ENCODE measurements at regions not wholly inside any gene's neighbourhood (a gene's known extent, or its start where the extent isn't known, plus 50 kb on each side); places are given as distances from the start of the nearest gene placed in this dataset.
"Not testable (repeated sequence)": the region's sequence is repeated elsewhere in the genome, so short reads cannot be mapped to it uniquely, and the experiment has no call there.

GRCh38 chr10:117796130-117796745 is 250.5 kb downstream of the RAB11FIP2 start:
- no peak overlapping the region for H3K4me3 ChIP-seq (replicated peaks in 1 of 2; ENCODE audit: low read depth in 2 of 2, low read length in 2 of 2)
- DNase-seq (ENCODE audit: low read depth in 2 of 2), result no peak
- TF ChIP-seq CTCF (IDR thresholded peaks at IDR 0.05; ENCODE audit: low read depth, low read length), result no peak

- DNase-seq (ENCODE audit: low read depth in 2 of 2), result no peak
- no peak for TF ChIP-seq CTCF (IDR thresholded peaks at IDR 0.05; ENCODE audit: low read depth, low read length)
- no peak overlapping the region for H3K4me3 ChIP-seq (replicated peaks in 1 of 2; ENCODE audit: low read depth in 2 of 2, low read length in 2 of 2)
Measured at GRCh38 chr10:117797296-117797695, 249.4 kb downstream of the RAB11FIP2 start.

- no peak overlapping the region for H3K4me3 ChIP-seq (replicated peaks in 1 of 2; ENCODE audit: low read depth in 2 of 2, low read length in 2 of 2)
- no peak for DNase-seq (ENCODE audit: low read depth in 2 of 2)
- no peak for TF ChIP-seq CTCF (IDR thresholded peaks at IDR 0.05; ENCODE audit: low read depth, low read length)
Measured at GRCh38 chr10:117801691-117802090, 245.1 kb downstream of the RAB11FIP2 start.

- no peak for DNase-seq (ENCODE audit: low read depth in 2 of 2)
- TF ChIP-seq CTCF (IDR thresholded peaks at IDR 0.05; ENCODE audit: low read depth, low read length), result no peak
Measured at GRCh38 chr10:117804470-117805011, 242.2 kb downstream of the RAB11FIP2 start.

GRCh38 chr10:117805139-117805538 is 241.6 kb downstream of the RAB11FIP2 start:
- TF ChIP-seq CTCF (IDR thresholded peaks at IDR 0.05; ENCODE audit: low read depth, low read length), result no peak
- no peak overlapping the region for H3K4me3 ChIP-seq (replicated peaks in 1 of 2; ENCODE audit: low read depth in 2 of 2, low read length in 2 of 2)
- DNase-seq (ENCODE audit: low read depth in 2 of 2), result no peak

More at GRCh38 chr10:117804470-117805011, 242.2 kb downstream of the RAB11FIP2 start:
- H3K4me3 ChIP-seq (replicated peaks in 1 of 2; ENCODE audit: low read depth in 2 of 2, low read length in 2 of 2), result no peak overlapping the region

GRCh38 chr10:117807441-117807840 is 239.3 kb downstream of the RAB11FIP2 start:
- TF ChIP-seq CTCF (IDR thresholded peaks at IDR 0.05; ENCODE audit: low read depth, low read length), result no peak
- no peak for DNase-seq (ENCODE audit: low read depth in 2 of 2)
- H3K4me3 ChIP-seq (replicated peaks in 1 of 2; ENCODE audit: low read depth in 2 of 2, low read length in 2 of 2), result no peak overlapping the region

- DNase-seq (ENCODE audit: low read depth in 2 of 2); H3K4me3 ChIP-seq (replicated peaks in 1 of 2; ENCODE audit: low read depth in 2 of 2, low read length in 2 of 2): not testable (repeated sequence)
Measured at GRCh38 chr10:117815816-117816215, 230.9 kb downstream of the RAB11FIP2 start.

Data from cardiac fibroblast (primary cell).